ENCODE measurements at regions not wholly inside any gene's neighbourhood (a gene's known extent, or its start where the extent isn't known, plus 50 kb on each side); places are given as distances from the start of the nearest gene placed in this dataset.

- no peak overlapping the region for H3K27ac ChIP-seq (ENCODE audit: insufficient read depth, low read depth, low read length)
- H3K27me3 ChIP-seq (ENCODE audit: control insufficient read depth in 2 of 2, insufficient read depth in 2 of 2, low read length in 2 of 2): no peaks in the 10 kb centered on the region
- TF ChIP-seq FOS (IDR thresholded peaks at IDR 0.05; ENCODE audit: borderline replicate concordance, insufficient read depth, low read length) (no peak), JUN (IDR thresholded peaks at IDR 0.05; ENCODE audit: borderline replicate concordance, insufficient read depth, insufficient read length, low read depth) (no peak), POLR2AphosphoS5 (IDR thresholded peaks at IDR 0.05; ENCODE audit: insufficient read depth, low read depth, low read length) (no peak)
- TF ChIP-seq, protein P1, sequence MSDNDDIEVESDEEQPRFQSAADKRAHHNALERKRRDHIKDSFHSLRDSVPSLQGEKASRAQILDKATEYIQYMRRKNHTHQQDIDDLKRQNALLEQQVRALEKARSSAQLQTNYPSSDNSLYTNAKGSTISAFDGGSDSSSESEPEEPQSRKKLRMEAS (IDR thresholded peaks at IDR 0.05; ENCODE audit: insufficient read depth, insufficient read length): no peak
- H3K36me3 ChIP-seq (ENCODE audit: control insufficient read depth in 2 of 2, extremely low read depth in 1 of 2, insufficient read depth in 2 of 2, low read length in 2 of 2): no peaks in the 10 kb centered on the region
- dilution Hi-C loops (cut with MboI; ENCODE audit: extremely low pct_ligation_motif_present, low sequenced_read_pairs): no loop called here
- DNase-seq (ENCODE audit: low read depth, low spot score): no peak
- FAIRE-seq: no peak
- H4K20me1 ChIP-seq (replicated peaks; ENCODE audit: control insufficient read depth, extremely low read depth, insufficient read depth, low read length): no peaks in the 10 kb centered on the region
- ChIA-PET CTCF (interaction anchor here (1.1 to 1.6 kb wide), 3 partner anchors 17 to 256 kb away, joined by 3 to 5 read pairs (median 4); no protein-coding TSS in a partner anchor), POLR2A (no interaction called here)
- no peaks in the 10 kb centered on the region for H3K79me2 ChIP-seq (ENCODE audit: control insufficient read depth, insufficient read depth, low read length)
- no peaks in the 10 kb centered on the region for H3K9me1 ChIP-seq (replicated peaks; ENCODE audit: control insufficient read depth, extremely low read depth, insufficient read depth, low read length)
- no peaks in the 10 kb centered on the region for H3K4me1 ChIP-seq (ENCODE audit: control insufficient read depth, extremely low read depth, insufficient read depth, low read length)
- H3K4me2 ChIP-seq (ENCODE audit: insufficient read depth, low read length): no peak overlapping the region
- no TSS peak for BruUV-seq (replicated peaks)
- no peaks in the 10 kb centered on the region for H3K9me3 ChIP-seq (replicated peaks; ENCODE audit: control insufficient read depth, insufficient read depth, low read length)
- H3K9ac ChIP-seq (replicated peaks; ENCODE audit: extremely low read depth, insufficient read depth, low read length): no peak overlapping the region
- H2AFZ ChIP-seq (ENCODE audit: low read depth, low read length): no peak overlapping the region
- no peak overlapping the region for H3K4me3 ChIP-seq (replicated peaks in 1 of 3; ENCODE audit: insufficient read depth in 1 of 3, low read depth in 1 of 3, low read length in 3 of 3)
- intact Hi-C loops (cut with micrococcal nuclease): no loop called here
These were observed 90.7 kb upstream of the ATP2B1 start for GRCh38 chr12:89799316-89799715.

- no peaks in the 10 kb centered on the region for H3K27me3 ChIP-seq (ENCODE audit: control insufficient read depth in 2 of 2, insufficient read depth in 2 of 2, low read length in 2 of 2)
- no peak overlapping the region for H3K4me2 ChIP-seq (ENCODE audit: insufficient read depth, low read length)
- ChIA-PET POLR2A (no interaction called here), CTCF (interaction anchor here (0.6 to 1.5 kb wide), 3 partner anchors 15 to 251 kb away, joined by 3 to 5 read pairs (median 3); no protein-coding TSS in a partner anchor)
- H2AFZ ChIP-seq (ENCODE audit: low read depth, low read length): no peak overlapping the region
- BruUV-seq (replicated peaks): no TSS peak
- H3K4me1 ChIP-seq (ENCODE audit: control insufficient read depth, extremely low read depth, insufficient read depth, low read length): no peaks in the 10 kb centered on the region
- H3K9me1 ChIP-seq (replicated peaks; ENCODE audit: control insufficient read depth, extremely low read depth, insufficient read depth, low read length): no peaks in the 10 kb centered on the region
- intact Hi-C loops (cut with micrococcal nuclease) (no loop called here), dilution Hi-C loops (cut with MboI; ENCODE audit: extremely low pct_ligation_motif_present, low sequenced_read_pairs) (no loop called here)
- FAIRE-seq (no peak), DNase-seq (ENCODE audit: low read depth, low spot score) (no peak)
- H3K79me2 ChIP-seq (ENCODE audit: control insufficient read depth, insufficient read depth, low read length): no peaks in the 10 kb centered on the region
- no peak overlapping the region for H3K27ac ChIP-seq (ENCODE audit: insufficient read depth, low read depth, low read length)
- H3K36me3 ChIP-seq (ENCODE audit: control insufficient read depth in 2 of 2, extremely low read depth in 1 of 2, insufficient read depth in 2 of 2, low read length in 2 of 2): no peaks in the 10 kb centered on the region
- no peak for TF ChIP-seq EZH2 (IDR thresholded peaks at IDR 0.05; ENCODE audit: borderline replicate concordance, low read depth, low read length, severe bottlenecking)
- no peak for TF ChIP-seq GATA2 (IDR thresholded peaks at IDR 0.05; ENCODE audit: insufficient read depth, insufficient read length, low read depth, low read length)
- no peak for TF ChIP-seq POLR2AphosphoS5 (IDR thresholded peaks at IDR 0.05; ENCODE audit: insufficient read depth, low read depth, low read length)
- TF ChIP-seq MYC (IDR thresholded peaks at IDR 0.05; ENCODE audit: low read depth, low read length): no peak
- TF ChIP-seq JUN (IDR thresholded peaks at IDR 0.05; ENCODE audit: borderline replicate concordance, insufficient read depth, insufficient read length, low read depth): no peak
- TF ChIP-seq, protein P2, sequence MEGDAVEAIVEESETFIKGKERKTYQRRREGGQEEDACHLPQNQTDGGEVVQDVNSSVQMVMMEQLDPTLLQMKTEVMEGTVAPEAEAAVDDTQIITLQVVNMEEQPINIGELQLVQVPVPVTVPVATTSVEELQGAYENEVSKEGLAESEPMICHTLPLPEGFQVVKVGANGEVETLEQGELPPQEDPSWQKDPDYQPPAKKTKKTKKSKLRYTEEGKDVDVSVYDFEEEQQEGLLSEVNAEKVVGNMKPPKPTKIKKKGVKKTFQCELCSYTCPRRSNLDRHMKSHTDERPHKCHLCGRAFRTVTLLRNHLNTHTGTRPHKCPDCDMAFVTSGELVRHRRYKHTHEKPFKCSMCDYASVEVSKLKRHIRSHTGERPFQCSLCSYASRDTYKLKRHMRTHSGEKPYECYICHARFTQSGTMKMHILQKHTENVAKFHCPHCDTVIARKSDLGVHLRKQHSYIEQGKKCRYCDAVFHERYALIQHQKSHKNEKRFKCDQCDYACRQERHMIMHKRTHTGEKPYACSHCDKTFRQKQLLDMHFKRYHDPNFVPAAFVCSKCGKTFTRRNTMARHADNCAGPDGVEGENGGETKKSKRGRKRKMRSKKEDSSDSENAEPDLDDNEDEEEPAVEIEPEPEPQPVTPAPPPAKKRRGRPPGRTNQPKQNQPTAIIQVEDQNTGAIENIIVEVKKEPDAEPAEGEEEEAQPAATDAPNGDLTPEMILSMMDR (IDR thresholded peaks at IDR 0.05; ENCODE audit: extremely low read depth in 1 of 2, insufficient read depth in 1 of 2, low read depth in 1 of 2, low read length in 2 of 2): no peak
- TF ChIP-seq FOS (IDR thresholded peaks at IDR 0.05; ENCODE audit: borderline replicate concordance, insufficient read depth, low read length): no peak
- no peak for TF ChIP-seq POLR2A (IDR thresholded peaks at IDR 0.05; ENCODE audit: low read depth, low read length)
- TF ChIP-seq, protein P1 (IDR thresholded peaks at IDR 0.05; ENCODE audit: insufficient read depth, insufficient read length): no peak
- H3K9me3 ChIP-seq (replicated peaks; ENCODE audit: control insufficient read depth, insufficient read depth, low read length): no peaks in the 10 kb centered on the region
- H3K9ac ChIP-seq (replicated peaks; ENCODE audit: extremely low read depth, insufficient read depth, low read length): no peak overlapping the region
- H4K20me1 ChIP-seq (replicated peaks; ENCODE audit: control insufficient read depth, extremely low read depth, insufficient read depth, low read length): no peaks in the 10 kb centered on the region
- no peak overlapping the region for H3K4me3 ChIP-seq (replicated peaks in 1 of 3; ENCODE audit: insufficient read depth in 1 of 3, low read depth in 1 of 3, low read length in 3 of 3)
These were observed 88.8 kb upstream of the ATP2B1 start for GRCh38 chr12:89797436-89797835.
